ENCODE measurements at regions not wholly inside any gene's neighbourhood (a gene's known extent, or its start where the extent isn't known, plus 50 kb on each side); places are given as distances from the start of the nearest gene placed in this dataset.
A peak's percentile ranks its signal among the peaks of the same experiment; 100 is the strongest.

DNA sequence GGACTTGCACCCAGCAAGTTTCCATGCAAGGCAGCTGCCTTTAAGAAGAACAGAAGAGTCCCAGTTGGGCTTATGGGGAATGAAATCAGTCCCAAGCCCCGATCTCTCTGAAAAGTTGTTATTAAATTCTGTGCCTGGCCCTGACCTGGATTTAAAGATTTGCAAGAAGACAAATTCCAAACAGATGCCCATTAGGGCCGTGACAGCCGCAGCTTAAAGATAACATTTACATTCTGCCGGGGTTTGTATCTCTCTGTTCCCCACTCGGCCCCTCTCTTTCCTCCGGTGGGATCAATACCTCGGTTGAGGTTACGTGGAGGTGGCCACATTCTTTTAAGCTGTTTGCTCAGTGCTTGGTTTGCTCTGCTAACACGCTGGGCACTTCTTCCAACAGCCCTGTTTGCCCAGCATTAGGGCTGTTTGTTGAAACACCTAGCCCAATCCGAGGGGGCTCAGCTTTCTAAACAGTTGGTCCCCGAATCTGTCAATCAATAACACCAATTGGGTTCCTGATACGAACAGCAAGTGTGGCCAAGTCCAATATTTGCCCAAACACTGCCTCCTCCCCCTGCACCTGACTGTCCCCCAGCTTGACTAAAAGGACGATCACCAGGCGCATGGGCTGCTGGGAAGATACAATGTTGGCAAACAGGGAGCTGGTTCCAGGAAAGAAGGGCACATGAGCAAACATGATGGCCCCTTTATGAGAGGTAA, 108.6 kb downstream of the RPLP1 start:
- no peak for TF ChIP-seq POLR2A (IDR thresholded peaks at IDR 0.05)
- TF ChIP-seq CTCF (IDR thresholded peaks at IDR 0.05) = no peak
- TF ChIP-seq POLR2AphosphoS5 (IDR thresholded peaks at IDR 0.05) = peak; percentile 15 to 55 (median 21)
